PC-9 (cell line): ENCODE measurements at regions not wholly inside any gene's neighbourhood (a gene's known extent, or its start where the extent isn't known, plus 50 kb on each side); places are given as distances from the start of the nearest gene placed in this dataset.

ENCODE experiments used
- CTCF ChIP-seq: fragments of 200-600 bp; sonication (generic); conservative IDR thresholded peaks from 2 replicates; pipeline ENCODE4 v1.6.1; 2017; ENCODE audit warnings: mixed run types, antibody characterized with exemption, mild to moderate bottlenecking, moderate library complexity
- EZH2 ChIP-seq: fragments of 200-600 bp; sonication (generic); IDR thresholded peaks from 2 replicates; pipeline ENCODE4 v1.8.0; 2017; ENCODE audit warnings: antibody characterized with exemption, low read depth

GRCh38 chr3:74739242-74739641 lies 124.8 kb upstream of the CNTN3 start:
- TF ChIP-seq CTCF (no peak), EZH2 (no peak)
